Iris pigment epithelial cell (primary cell): ENCODE measurements at regions not wholly inside any gene's neighbourhood (a gene's known extent, or its start where the extent isn't known, plus 50 kb on each side); places are given as distances from the start of the nearest gene placed in this dataset.
"Not testable (repeated sequence)": the region's sequence is repeated elsewhere in the genome, so short reads cannot be mapped to it uniquely, and the experiment has no call there.

Experiments
- DNase-seq: peaks from one replicate; pipeline ENCODE4 v3.0.0-alpha.2; 2011; ENCODE audit warnings: low read depth

DNA sequence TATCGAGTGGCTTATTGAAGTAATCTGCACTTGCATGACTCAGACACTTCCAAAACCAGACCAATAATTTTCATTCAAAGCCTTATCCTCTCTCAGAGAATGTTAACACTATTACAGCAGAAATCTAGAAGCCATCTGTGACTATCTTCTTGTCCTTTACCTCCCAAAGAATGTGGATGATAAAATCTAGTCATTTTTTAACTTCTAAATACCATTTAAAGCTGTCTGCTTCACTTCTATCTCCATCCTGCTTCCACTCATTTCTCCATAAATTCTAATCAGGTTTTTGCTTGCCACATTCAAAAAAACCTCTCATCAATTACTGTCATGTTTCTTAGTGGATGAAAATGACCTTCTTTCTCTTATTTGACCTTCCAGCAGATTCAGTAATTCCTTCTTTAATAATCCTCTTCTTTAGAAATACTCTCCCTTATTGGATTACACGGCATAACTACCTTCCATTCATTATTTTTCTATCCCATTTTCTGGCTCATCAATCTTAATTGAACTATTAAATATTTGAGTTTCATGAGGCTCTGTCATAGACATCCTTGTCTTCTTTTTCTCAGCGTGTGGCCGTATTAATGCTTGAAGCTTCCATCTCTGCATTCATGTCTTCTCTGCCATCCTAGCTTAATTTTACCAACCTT lies 1999.4 kb downstream of the MRPL39 start:
- DNase-seq: no peak

DNA sequence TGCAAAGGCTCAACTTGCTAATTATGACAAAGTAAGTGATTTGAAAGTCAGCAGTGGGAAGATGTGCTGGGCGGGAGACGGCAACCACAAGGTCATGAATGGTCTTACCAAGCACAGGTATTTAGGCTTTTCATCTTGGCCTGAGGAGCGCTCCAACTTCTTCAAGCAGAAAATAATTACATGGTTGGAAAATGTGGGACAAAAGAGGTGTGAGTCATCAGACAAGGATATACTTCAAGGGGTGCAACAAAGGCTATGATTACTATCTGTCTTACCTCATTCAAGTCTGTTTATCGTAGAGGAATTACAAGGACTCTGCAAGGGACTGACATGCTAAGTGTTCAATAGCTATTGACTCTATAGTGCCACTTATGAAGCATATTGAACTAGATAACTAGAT lies 2005.7 kb downstream of the MRPL39 start:
- no peak for DNase-seq

DNA sequence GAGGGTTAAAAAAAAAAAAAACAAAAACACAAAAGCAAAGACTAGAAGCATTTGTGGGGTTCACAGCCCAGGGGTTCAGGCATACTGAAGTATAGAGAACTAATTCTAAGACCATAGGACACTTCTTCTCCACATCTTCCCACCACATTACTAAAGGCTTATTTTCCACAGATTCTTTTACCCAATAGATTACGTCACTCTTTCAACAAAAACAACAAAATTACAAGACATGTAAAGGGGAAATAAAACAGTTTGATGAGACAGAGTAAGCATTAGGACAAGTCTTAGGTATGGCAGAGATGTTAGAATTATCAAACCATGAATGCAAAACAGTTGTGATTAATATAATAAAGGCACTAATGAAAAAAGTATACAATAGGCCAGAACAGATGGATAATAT lies 2013.7 kb downstream of the MRPL39 start:
- no peak for DNase-seq

DNA sequence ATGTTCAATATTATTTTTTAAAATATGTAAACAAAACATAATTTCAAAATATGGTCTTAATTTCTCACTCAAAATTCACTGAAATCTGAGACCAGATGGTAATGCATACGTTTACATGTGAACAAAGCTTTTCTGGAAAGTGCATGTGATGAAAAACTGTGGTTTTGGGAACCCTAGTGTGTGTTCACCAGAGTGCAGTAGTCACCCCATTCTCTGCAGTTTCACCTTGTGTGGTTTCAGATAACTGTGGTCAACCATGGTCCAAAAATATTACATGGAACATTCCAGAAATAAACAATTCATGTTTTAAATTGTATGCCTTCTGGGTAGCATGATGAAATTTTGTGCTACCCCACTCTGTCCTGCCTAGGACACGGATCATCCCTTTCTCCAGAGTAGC lies 2021.9 kb downstream of the MRPL39 start:
- DNase-seq: no peak

DNA sequence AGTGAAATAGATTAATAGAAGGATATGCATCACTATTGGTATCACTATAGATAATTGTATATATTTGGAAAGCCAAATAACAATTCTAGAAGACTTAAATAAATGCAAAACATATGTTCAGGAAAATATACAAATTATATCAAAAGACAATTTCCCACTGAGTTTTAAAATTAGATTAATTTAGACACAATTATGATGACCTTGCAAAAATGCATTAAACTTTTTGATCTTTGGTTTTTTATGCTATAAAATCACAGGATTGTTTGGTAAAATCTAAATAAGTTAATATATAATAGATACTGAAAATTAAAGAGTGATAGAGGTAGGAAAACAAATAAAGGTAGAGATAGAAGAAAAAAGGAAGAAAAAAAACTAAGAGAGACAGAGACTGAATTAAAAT lies 2027.7 kb downstream of the MRPL39 start:
- no peak for DNase-seq

DNA sequence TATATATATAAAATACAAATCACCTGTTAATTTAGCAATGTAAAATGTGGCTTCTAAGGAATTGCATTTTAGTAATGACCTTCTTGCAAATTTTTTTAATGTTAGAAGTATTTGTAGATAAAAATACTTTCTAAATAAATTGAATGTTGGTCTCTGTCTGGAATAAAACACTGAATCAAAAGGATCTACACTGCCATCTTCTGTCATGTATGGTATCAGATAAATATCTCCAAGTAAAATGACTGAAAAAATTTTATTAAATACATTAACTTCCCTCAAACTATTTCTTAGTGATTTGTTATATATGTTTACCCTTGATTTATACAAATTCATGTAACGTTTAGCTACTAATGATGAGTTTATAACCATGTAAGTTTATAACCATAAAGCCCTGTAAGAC lies 2029.3 kb downstream of the MRPL39 start:
- DNase-seq: no peak

DNA sequence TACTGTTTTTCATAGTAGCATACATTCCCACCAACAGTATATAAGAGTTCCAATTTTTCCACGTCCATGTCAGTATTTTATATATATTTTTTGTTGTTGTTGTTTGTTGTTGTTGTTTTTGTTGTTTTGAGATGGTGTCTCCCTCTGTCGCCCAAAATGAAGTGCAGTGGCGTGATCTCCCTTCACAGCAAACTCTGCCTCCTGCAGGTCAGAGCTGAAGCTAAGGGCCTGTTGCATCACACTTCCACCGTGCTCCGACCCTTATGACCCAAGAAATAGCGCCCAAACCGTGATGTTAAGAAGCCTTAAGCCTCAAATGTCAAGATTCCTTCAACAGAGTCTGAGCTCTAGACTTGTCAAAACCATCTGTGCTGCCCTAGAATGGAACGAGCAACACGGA lies 2032.3 kb downstream of the MRPL39 start:
- no peak for DNase-seq

DNA sequence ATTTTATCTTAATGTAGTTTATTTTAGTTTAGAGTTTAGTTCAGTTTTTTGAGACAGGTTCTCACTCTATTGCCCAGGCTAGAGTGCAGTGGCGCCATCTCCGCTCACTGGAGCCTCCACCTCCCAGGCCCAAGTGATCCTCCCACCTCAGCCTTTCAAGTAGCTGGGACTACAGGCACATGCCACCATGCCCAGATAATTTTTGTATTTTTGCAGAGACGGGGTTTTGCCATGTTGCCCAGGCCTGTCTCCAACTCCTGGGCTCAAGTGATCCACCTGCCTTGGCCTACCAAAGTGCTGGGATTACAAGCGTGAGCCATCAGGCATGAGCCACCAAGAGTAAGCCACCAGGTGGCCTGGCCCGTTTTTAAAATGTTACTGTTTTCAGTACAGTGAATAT lies 2058.4 kb downstream of the MRPL39 start:
- DNase-seq: not testable (repeated sequence)

DNA sequence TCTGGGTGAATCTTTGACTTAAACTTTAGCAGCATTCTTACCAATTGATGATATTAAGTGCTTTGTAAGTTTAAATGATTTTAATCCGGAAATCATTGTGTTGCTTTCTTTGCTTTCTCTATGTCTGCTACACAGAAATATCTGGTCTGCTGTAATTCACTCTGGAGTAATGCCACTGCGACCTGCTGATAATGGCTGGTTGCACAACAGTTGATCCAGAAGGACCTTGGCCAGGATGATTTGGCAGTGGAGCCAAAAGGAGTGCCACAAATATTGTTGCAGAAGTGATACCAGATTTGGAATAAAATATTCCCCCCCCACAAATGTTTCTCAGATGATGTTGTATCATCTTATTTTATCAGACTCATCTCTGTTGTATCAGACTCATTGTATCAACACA lies 2063.9 kb downstream of the MRPL39 start:
- no peak for DNase-seq

DNA sequence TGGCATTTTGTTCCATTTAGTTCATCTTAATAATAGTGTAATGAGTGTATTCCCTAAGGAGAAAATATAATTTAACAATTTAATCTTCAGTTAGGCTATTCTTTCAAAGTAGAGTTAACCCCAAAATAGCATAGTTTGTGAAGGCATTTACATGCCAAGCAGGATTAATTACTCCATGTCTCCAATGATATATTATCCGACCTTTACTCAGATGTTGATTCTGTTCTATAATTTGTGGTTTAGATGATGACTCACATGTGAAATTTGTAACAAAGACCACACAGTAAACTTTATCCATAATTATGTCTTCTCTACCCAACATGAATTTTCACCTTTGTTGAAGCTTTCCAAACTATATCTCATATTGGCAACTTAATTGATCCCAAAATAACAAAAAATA lies 2065.2 kb downstream of the MRPL39 start:
- DNase-seq: peak; percentile 1

DNA sequence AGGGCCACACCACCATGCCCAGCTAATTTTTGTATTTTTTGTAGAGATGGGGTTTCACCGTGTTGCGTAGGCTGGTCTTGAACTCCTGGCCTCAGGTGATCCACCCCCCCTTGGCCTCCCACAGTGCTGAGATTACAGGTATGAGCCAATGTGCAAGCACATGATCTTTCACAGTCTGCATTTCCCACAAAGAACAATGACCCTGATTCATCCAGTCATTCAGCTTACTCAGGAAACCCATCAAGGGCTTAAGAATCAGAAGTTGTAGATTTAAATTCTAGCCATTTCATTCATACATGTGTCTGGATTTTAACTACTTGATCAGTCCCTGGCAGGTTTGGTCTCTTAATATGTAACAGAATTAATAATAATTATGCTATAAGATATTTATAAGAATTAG lies 2065.7 kb downstream of the MRPL39 start:
- no peak for DNase-seq

DNA sequence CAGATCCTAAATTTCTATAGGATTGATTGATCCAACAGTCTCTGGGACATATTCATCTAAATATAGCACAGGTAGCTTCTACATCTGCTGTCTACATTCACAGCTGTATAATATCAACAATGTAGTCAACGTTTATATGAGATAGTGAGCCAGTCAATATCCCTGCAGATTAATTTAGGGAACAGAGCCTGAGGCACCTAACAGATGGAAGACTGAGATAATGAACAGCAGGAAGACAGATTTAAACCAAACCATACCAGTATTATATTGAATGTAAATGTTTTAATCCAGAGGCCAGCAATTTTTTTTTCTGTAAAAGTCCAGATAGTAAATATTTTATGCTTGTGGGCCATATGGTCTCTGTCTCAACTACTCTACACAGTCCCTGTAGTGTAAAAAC lies 2072.4 kb downstream of the MRPL39 start:
- no peak for DNase-seq

DNA sequence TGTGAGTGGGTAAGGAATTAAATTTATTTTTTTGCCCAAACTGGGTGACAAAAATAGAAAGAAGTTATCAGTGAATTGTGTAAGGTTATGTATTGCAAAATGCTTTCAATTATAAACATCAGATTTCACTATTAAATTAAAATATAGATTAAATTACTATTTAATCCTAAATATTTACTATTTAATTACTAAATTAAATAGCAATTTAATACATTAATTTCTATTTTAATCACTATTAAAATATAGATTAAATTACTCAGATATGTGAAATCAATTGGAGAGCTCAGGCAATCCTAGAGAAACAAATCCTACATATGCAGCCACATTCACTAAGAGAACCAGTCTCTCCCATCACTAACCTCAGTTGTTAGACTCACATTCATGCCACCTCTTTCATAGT lies 2075.8 kb downstream of the MRPL39 start:
- no peak for DNase-seq

DNA sequence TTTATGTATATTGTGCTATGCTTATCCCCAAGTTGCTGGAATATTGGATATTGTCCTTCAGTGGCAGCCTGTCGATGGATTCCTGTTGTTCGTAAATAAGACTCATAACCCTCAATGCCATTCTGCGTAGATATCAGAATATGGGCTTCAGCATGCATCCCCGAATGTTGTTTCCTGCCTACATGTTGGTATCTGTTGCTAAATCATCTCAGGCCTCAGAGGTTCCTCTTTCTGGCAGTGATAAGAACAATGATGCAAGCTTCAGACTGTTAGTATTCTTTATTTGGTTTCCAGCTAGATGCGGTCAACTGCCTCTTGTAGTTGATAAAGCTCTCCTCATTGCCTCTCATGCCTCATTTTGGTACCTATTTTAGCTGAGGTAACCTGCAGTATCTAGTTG lies 2082.6 kb downstream of the MRPL39 start:
- DNase-seq: no peak

DNA sequence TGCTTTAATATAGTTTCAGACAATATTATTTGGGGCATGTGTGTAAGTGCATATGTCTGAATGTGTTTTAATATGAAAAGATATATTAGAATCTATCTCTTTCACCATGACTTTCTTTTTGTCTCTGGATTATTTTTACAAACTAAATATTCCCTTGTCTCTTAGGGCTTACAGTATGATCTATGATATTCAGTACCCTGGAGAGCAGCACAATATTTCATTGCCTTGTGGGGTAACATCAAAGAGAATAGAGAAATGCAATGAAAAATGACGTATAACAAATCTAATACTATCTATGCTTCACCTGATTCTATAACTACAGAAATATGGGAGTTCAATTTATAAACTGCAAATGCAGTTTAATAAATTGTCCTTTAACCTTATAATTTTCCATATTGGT lies 2084.5 kb downstream of the MRPL39 start:
- DNase-seq: no peak

DNA sequence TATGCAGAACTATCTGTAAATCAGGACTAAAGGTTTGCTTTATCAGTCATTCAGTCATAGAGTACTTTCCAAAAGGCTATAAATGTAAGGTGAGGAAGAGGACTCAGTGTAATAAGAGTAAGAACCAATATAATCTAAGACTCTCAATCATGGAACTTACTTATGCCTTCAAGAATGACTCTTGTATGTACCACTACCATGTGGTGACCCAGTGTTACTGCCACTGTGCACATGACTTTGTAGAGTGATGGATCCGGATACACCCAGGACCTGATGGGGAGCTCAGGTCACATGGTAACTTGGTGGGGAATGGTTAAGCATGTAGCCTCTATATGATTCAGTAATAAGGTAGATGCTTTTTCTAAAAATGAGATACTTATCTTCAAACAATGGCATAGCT lies 2099.8 kb downstream of the MRPL39 start:
- DNase-seq: no peak

DNA sequence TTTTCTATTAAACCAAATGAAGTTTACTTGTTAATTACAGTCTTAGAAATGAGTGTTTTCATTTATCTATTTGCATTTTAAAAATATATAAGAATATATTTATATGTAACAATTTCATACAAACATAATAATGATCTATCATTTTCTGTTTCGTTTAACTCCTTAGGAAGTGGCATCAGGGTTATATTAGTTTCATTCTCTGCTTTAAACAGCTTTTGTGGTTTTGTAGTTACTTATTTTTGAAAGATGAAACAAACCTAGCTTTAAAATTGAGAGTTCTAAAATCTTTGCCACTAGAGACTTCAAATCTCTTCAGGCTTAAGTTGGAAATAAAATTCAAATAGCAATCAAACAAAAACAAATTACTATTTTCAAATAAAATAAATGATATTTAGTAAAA lies 2110.6 kb downstream of the MRPL39 start:
- no peak for DNase-seq

DNA sequence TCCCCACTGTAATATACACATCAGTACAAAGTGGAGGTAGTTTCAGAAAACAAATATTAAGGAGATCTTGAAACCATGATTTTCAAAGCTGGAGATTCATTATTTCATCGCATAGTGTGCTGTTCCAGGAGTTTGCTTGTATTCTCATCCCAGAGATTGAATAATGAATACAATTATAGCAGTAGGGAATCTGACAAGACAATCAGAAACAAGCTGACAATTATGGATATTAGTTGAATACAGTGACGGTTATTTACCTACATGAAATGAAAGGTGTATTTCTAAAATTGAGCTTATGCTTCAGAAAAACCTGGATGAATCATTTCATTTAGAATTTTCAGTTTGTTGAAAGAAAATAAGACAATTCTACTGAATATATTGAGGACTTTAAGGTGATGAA lies 2119.0 kb downstream of the MRPL39 start:
- DNase-seq: no peak

DNA sequence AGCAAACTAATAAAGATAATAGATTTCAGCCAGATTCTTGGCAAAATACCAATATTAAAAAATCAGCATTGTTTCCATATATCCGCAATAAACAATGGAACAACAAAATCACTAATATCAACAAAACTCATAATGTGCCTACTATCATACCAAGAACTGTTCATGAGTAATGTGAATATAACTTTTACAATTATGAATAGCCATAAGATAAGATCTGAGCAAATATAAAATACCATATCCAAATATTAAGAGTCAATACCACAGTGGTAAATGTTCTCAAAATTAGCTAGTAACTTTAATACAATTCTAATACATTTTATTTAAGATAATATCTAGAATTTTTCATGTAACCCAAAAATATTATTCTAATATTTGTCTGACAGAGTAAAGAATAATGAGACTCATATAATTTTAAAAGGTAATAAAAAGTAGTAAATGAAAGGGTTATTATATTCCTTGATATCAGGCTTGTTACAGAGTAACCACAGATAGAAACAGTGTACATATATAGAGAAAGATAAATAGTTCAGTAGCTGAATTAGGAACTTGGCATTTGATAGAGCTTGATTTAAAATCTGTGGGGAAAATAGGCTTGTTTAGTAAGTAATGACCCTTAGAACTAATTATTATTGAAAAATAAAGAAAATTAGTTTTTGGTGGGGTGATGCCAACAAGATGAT lies 2126.6 kb downstream of the MRPL39 start:
- no peak for DNase-seq

DNA sequence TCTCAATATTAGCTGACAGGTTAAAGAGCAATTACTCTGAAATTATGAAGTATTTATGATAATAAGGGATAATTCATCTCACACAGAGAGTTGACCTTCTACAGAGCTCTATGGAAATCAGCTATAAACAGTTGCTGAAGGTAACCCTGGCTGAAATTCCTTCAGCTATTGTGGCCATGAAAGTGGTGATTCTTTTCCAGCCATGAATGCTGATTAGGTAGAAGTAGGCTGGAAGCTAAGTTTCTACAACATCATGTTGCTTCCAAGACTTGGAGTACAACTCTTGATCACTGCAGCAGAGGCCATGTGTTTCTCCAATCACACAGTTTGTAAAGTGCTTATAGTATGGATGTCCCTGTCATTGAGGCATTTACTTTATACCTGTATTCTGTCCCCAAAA lies 2128.9 kb downstream of the MRPL39 start:
- no peak for DNase-seq

DNA sequence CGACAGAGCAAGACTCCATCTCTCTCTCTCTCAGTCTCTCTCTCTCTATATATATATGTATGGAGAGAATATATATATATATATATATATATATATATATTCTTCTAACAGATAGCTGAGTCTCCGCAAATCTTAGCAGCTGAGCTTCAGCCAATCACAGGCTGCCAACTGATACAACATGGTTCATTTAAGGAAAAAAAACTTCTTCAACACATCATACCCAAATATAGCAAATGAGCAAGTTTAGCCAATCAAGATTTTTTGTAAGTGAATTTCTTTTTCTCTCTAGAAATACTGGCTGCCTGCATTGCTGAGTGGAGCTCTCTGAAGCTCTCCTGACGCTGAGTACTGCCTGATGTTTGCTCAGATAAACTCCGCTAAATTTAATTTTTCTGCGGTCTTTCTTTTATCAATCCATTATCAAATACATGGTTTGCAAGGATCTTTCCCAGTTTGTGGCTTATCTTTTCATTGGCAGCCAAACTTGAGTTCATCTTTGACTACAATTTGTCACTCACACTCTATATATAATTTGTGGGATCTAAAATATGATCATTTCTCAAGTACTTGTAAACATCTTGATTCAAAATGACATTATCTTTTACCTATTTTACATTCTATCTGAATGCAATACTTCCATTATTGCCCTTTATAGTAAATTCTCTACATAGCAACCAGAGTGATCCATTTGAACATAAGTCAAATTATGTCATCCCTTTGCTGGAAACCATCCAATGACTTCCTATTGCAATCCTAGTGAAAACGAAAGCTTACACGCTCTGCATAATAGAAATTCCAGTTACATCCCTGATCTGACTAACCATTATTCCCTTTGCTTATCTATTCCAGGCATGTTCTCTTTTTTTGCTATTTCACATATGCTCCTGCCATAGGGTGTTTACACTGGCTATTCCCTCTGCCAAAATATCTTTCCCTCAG lies 2131.7 kb downstream of the MRPL39 start:
- DNase-seq: peak; percentile 7

DNA sequence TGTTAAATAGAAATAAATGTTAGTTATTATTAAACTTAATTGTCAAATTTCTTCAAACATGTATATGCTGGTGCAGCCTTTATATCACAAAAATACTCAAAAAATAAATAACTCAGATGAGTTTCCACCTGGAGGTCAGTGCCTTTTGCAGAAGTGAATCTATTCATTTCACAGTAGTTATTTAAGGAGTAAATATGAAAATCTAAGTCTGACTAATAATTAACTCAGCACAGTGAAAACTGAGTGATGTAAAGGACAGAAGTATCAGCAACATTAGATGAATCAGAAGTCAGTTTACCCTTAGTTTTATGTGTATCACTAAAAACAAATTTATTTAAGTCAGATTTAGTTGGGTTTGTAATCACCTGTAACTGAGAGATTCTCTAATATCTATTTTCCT lies 2135.4 kb downstream of the MRPL39 start:
- DNase-seq: no peak

DNA sequence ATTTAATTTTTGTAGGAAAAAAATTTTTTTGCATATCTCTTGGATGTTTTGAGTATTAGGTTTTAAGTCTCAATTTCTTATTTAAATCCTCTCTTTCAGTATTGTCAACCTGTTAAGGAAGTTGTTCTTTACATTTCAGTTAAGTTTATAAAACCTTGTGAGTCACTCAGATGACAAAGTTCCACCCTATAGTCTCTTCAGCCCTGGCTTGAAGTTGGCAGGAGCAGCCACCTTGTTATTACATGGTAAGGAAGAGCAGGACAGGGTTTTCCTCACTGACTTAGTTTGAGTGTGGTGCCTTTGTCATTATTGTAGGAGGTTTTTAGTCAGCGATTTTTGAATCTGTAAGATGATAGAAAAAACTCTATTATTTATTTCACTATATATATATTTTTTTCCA lies 2143.9 kb downstream of the MRPL39 start:
- DNase-seq: no peak
